Activated B cell treated with CpG ODN at 0.5 μM for 24 hours (primary cell): ENCODE measurements at regions not wholly inside any gene's neighbourhood (a gene's known extent, or its start where the extent isn't known, plus 50 kb on each side); places are given as distances from the start of the nearest gene placed in this dataset.

Experiments used
- ATAC-seq: fragments of 200-7000 bp; cut with Tn5 transposase; one replicate; pipeline ENCODE4 v1.10.0; 2021; ENCODE audit warnings: low read depth, mild to moderate bottlenecking, moderate library complexity
- CTCF ChIA-PET: fragments of 350-600 bp; sonication (Branson Sonifier 250); formaldehyde crosslinking; loops from one replicate; lab custom pipeline; 2021; ENCODE audit warnings: antibody characterized with exemption; lab: Charles Lee
- POLR2A ChIA-PET: fragments of 350-600 bp; sonication (Branson Sonifier 250); formaldehyde crosslinking; loops from one replicate; lab custom pipeline; 2021; ENCODE audit warnings: antibody characterized with exemption; lab: Charles Lee
- DNase-seq: peaks from one replicate; pipeline ENCODE4 v3.0.0; 2022
- H3K27ac Mint-ChIP-seq: one replicate; pipeline ENCODE4 v1.8.0; 2020; ENCODE audit warnings: mixed read lengths
- H3K27me3 Mint-ChIP-seq: one replicate; pipeline ENCODE4 v1.8.0; 2021; ENCODE audit warnings: mixed read lengths
- H3K36me3 Mint-ChIP-seq: one replicate; pipeline ENCODE4 v1.8.0; 2021; ENCODE audit warnings: low read depth, mixed read lengths
- H3K4me1 Mint-ChIP-seq: one replicate; pipeline ENCODE4 v1.8.0; 2021; ENCODE audit warnings: mixed read lengths
- H3K4me3 Mint-ChIP-seq: one replicate; pipeline ENCODE4 v1.8.0; 2020; ENCODE audit warnings: mild to moderate bottlenecking, mixed read lengths
- H3K9me3 Mint-ChIP-seq: one replicate; pipeline ENCODE4 v1.8.0; 2020; ENCODE audit warnings: mixed read lengths
- CTCF ChIP-seq: fragments of 200-600 bp; IDR thresholded peaks from one replicate; pipeline ENCODE4 v1.8.0; 2022; ENCODE audit warnings: antibody characterized with exemption, mild to moderate bottlenecking
- intact Hi-C: fragments of 100-400 bp; cut with micrococcal nuclease; formaldehyde crosslinking; loops from one replicate; pipeline ENCODE4 v1.15.1; 2024

- Mint-ChIP-seq H3K27me3 (no peaks in the 10 kb centered on the region), H3K27ac (no peak overlapping the region), H3K4me1 (no peaks in the 10 kb centered on the region), H3K36me3 (no peaks in the 10 kb centered on the region), H3K9me3 (peaks cover 2% of the 10 kb centered on the region), H3K4me3 (no peak overlapping the region)
- intact Hi-C loops: loop anchor here (10.0 kb wide), 1 partner anchor 61 kb away; no protein-coding TSS in a partner anchor
- DNase-seq: no peak
- ATAC-seq: no peak
- ChIA-PET CTCF (no interaction called here), POLR2A (no interaction called here)
- TF ChIP-seq CTCF: no peak
Measured at GRCh38 chr12:130223767-130224244, 61.5 kb downstream of the FZD10 start.

GRCh38 chr12:130224613-130225012, 62.3 kb downstream of the FZD10 start:
- ChIA-PET POLR2A (no interaction called here), CTCF (no interaction called here)
- Mint-ChIP-seq H3K36me3 (no peaks in the 10 kb centered on the region), H3K27ac (no peak overlapping the region), H3K27me3 (no peaks in the 10 kb centered on the region), H3K9me3 (peaks cover under 1% of the 10 kb centered on the region), H3K4me3 (no peak overlapping the region), H3K4me1 (no peaks in the 10 kb centered on the region)
- no peak for TF ChIP-seq CTCF
- no peak for ATAC-seq
- intact Hi-C loops: loop anchor here (10.0 kb wide), 1 partner anchor 60 kb away; no protein-coding TSS in a partner anchor
- DNase-seq: no peak

GRCh38 chr12:130225347-130225746, 63.1 kb downstream of the FZD10 start:
- ATAC-seq (no peak), DNase-seq (no peak)
- intact Hi-C loops: loop anchor here (10.0 kb wide), 1 partner anchor 59 kb away; no protein-coding TSS in a partner anchor
- H3K9me3 Mint-ChIP-seq: peaks cover 2% of the 10 kb centered on the region
- no peaks in the 10 kb centered on the region for H3K36me3 Mint-ChIP-seq
- POLR2A ChIA-PET: no interaction called here
- CTCF ChIA-PET: no interaction called here
- no peaks in the 10 kb centered on the region for H3K27me3 Mint-ChIP-seq
- TF ChIP-seq CTCF: no peak
- no peaks in the 10 kb centered on the region for H3K4me1 Mint-ChIP-seq
- no peak overlapping the region for H3K4me3 Mint-ChIP-seq
- H3K27ac Mint-ChIP-seq: no peak overlapping the region

GRCh38 chr12:130226126-130226525, 63.9 kb downstream of the FZD10 start:
- POLR2A ChIA-PET: no interaction called here
- H3K4me3 Mint-ChIP-seq: no peak overlapping the region
- DNase-seq: no peak
- no peak for ATAC-seq
- H3K4me1 Mint-ChIP-seq: no peaks in the 10 kb centered on the region
- peaks cover 7% of the 10 kb centered on the region for H3K9me3 Mint-ChIP-seq
- no peak for TF ChIP-seq CTCF
- no peaks in the 10 kb centered on the region for H3K27me3 Mint-ChIP-seq
- intact Hi-C loops: loop anchor here (10.0 kb wide), 1 partner anchor 59 kb away; no protein-coding TSS in a partner anchor
- no peak overlapping the region for H3K27ac Mint-ChIP-seq
- CTCF ChIA-PET: no interaction called here
- H3K36me3 Mint-ChIP-seq: no peaks in the 10 kb centered on the region

- intact Hi-C loops: loop anchor here (10.0 kb wide), 1 partner anchor 58 kb away; no protein-coding TSS in a partner anchor
- Mint-ChIP-seq H3K27me3 (no peaks in the 10 kb centered on the region), H3K36me3 (no peaks in the 10 kb centered on the region), H3K4me1 (no peaks in the 10 kb centered on the region), H3K27ac (no peak overlapping the region), H3K9me3 (peaks cover 7% of the 10 kb centered on the region), H3K4me3 (no peak overlapping the region)
- no peak for DNase-seq
- ChIA-PET POLR2A (no interaction called here), CTCF (no interaction called here)
- no peak for ATAC-seq
- no peak for TF ChIP-seq CTCF
Measured at GRCh38 chr12:130226771-130227170, 64.5 kb downstream of the FZD10 start.
